Heart left ventricle (tissue), 16 donors: ENCODE measurements at regions not wholly inside any gene's neighbourhood (a gene's known extent, or its start where the extent isn't known, plus 50 kb on each side); places are given as distances from the start of the nearest gene placed in this dataset.

Source experiments
- ATAC-seq, 4 donors: fragments of 200-7000 bp; cut with Tn5 transposase; one replicate each; pipeline ENCODE4 v1.9.1; 2020 to 2022; ENCODE audit warnings: moderate library complexity in 4 of 4, mild to moderate bottlenecking in 3 of 4, moderate number of reproducible peaks in 1 of 4
- DNase-seq, 5 donors: peaks; one replicate each; pipeline ENCODE4 v3.0.0-alpha.2; 2020
- H3K27ac ChIP-seq, 12 donors: fragments of 200-600 bp; sonication (generic) in 4 of 12; one replicate each; pipeline versions ENCODE4 v1.5.0 to v1.8.0; 2016 to 2022; ENCODE audit warnings: mild to moderate bottlenecking in 2 of 12
- H3K27me3 ChIP-seq, 9 donors: fragments of 200-600 bp; sonication (generic) in 2 of 9; one replicate each; pipeline versions ENCODE4 v1.5.1 to v1.8.0; 2016 to 2022; ENCODE audit warnings: mild to moderate bottlenecking in 3 of 9
- H3K36me3 ChIP-seq, 9 donors: fragments of 200-600 bp; sonication (generic) in 2 of 9; one replicate each; pipeline versions ENCODE4 v1.5.0 to v1.8.0; 2018 to 2022; ENCODE audit warnings: mild to moderate bottlenecking in 2 of 9
- H3K4me1 ChIP-seq, 12 donors: fragments of 200-600 bp; sonication (generic) in 4 of 12; one replicate each; pipeline versions ENCODE4 v1.5.0 to v1.8.0; 2016 to 2022; ENCODE audit warnings: mild to moderate bottlenecking in 3 of 12
- H3K4me3 ChIP-seq, 12 donors: fragments of 200-600 bp; sonication (generic) in 4 of 12; one replicate each; pipeline versions ENCODE4 v1.5.0 to v1.8.0; 2017 to 2022; ENCODE audit warnings: mild to moderate bottlenecking in 9 of 12, moderate library complexity in 4 of 12
- H3K9me3 ChIP-seq, 12 donors: fragments of 200-600 bp; sonication (generic) in 4 of 12; one replicate each; pipeline versions ENCODE4 v1.5.0 to v1.8.0; 2016 to 2022; ENCODE audit warnings: mild to moderate bottlenecking in 1 of 12
- POLR2A ChIP-seq, 2 donors: fragments of 450-650 bp; IDR thresholded peaks; one replicate each; pipeline ENCODE4 v1.6.1; 2017; ENCODE audit warnings: antibody characterized with exemption in 2 of 2, mild to moderate bottlenecking in 2 of 2, moderate library complexity in 2 of 2
- WGBS, 4 donors: extraction: QIAGEN DNeasy Blood & Tissue Kit in 2 of 4; methylation state at CpG; one replicate each; pipeline versions ENCODE4 v1.1.5 to v1.1.7; 2013 to 2018; 5-methylcytosine and 5-hydroxymethylcytosine counted together
- intact Hi-C, 10 donors: fragments of 100-400 bp; cut with DNase I; formaldehyde crosslinking; loops; one replicate each; pipeline versions ENCODE4 v1.11.1 to v1.14.2; 2022
- TF ChIP-seq, protein P1 (sequence below), 12 donors: fragments of 200-600 bp; sonication (generic) in 4 of 12; IDR thresholded peaks; one replicate each; pipeline versions ENCODE4 v1.5.0 to v1.8.0; 2018 to 2022; ENCODE audit warnings: antibody characterized with exemption in 12 of 12, mild to moderate bottlenecking in 5 of 12
- donor health status: ischemic (EF 13 %, LVEDD 7.1; RV severe dilation, severe dysfunction).
- donor health status: healthy with polysubstance abuse.
- donor health status: DM: no; HTN: yes; CAD: no.
- donor health status: DM: no; HTN: no; CAD: no.
- donor health status: ischemic (EF 25% LVEDD 6.9; RV normal size, moderate dysfunction).
- donor health status: ischemic (EF 25% LVEDD 5.7; RV mildly dilated, moderate dysfunction).
- donor health status: healthy.
- donor health status: DM: yes; HTN: yes; CAD: no.
- donor health status: ischemic (EF 35%, LVEDD 5.7; RV mildly dilated, moderate dysfunction).
- donor health status: nonischemic (EF 11% LVEDD 7.7; RV severe dilation, severe dysfunction).
- donor health status: DM: yes; HTN: yes; CAD: no.
- donor health status: PGD.
- donor health status: ischemic (EF 29% LVEDD 5.4; RV normal size, mild dysfunction).
- donor health status: nonischemic (EF 23%, LVEDD 6.1; RV moderate dilation, normal function).

DNA sequence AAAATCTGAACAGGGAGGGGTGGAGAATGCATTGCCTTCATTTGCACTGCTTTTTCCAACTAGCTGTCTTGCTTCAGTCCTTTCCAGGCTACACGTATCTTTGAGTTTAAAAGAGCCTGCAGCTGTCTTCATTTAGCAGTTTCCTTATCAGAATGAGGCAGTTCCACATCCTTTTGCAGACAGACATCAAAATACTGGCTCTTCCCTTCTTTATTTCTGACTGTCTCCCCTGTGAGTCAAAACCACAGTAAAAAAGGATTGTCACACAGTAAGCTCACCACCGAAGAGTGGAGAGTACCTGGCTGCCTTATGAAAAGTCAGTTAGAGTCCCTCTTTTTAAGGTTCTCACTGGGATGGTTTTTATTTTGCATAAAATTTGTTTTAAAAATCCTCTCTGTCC lies 205.5 kb upstream of the CD96 start:
- no peak overlapping the region for H3K27ac ChIP-seq
- no peak for ATAC-seq
- H3K4me3 ChIP-seq: no peak overlapping the region
- H3K4me1 ChIP-seq: no peaks in the 10 kb centered on the region
- peaks cover 0 to 4% (median 0%) of the 10 kb centered on the region in 12 donors for H3K9me3 ChIP-seq
- H3K36me3 ChIP-seq: no peaks in the 10 kb centered on the region
- no peak for DNase-seq
- intact Hi-C loops: no loop called here
- 31 to 40% (median 38%) methylated on average over 2 of the region's 2 CpGs for WGBS, 4 donors
- TF ChIP-seq, protein P1, sequence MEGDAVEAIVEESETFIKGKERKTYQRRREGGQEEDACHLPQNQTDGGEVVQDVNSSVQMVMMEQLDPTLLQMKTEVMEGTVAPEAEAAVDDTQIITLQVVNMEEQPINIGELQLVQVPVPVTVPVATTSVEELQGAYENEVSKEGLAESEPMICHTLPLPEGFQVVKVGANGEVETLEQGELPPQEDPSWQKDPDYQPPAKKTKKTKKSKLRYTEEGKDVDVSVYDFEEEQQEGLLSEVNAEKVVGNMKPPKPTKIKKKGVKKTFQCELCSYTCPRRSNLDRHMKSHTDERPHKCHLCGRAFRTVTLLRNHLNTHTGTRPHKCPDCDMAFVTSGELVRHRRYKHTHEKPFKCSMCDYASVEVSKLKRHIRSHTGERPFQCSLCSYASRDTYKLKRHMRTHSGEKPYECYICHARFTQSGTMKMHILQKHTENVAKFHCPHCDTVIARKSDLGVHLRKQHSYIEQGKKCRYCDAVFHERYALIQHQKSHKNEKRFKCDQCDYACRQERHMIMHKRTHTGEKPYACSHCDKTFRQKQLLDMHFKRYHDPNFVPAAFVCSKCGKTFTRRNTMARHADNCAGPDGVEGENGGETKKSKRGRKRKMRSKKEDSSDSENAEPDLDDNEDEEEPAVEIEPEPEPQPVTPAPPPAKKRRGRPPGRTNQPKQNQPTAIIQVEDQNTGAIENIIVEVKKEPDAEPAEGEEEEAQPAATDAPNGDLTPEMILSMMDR (IDR thresholded peaks at IDR 0.05): no peak
- no peak for TF ChIP-seq POLR2A (IDR thresholded peaks at IDR 0.05)
- H3K27me3 ChIP-seq: no peaks in the 10 kb centered on the region

GRCh38 chr3:111338059-111338698 lies 203.8 kb upstream of the CD96 start:
- no peaks in the 10 kb centered on the region for H3K27me3 ChIP-seq
- H3K4me3 ChIP-seq: no peak overlapping the region
- H3K36me3 ChIP-seq: no peaks in the 10 kb centered on the region
- DNase-seq (peak in 2 of 5 donors; percentile 6 to 25), ATAC-seq (peak in 1 of 4 donors; percentile 43)
- 64 to 69% (median 68%) methylated on average over 4 of the region's 4 CpGs for WGBS, 4 donors
- H3K27ac ChIP-seq: no peak overlapping the region
- peaks cover 0 to 4% (median 0%) of the 10 kb centered on the region in 12 donors for H3K9me3 ChIP-seq
- intact Hi-C loops: no loop called here
- no peak for TF ChIP-seq POLR2A (IDR thresholded peaks at IDR 0.05)
- TF ChIP-seq, protein P1 (IDR thresholded peaks at IDR 0.05): peak; percentile 6 to 53 (median 32)
- H3K4me1 ChIP-seq: no peaks in the 10 kb centered on the region

GRCh38 chr3:111339017-111339416 lies 203.0 kb upstream of the CD96 start:
- DNase-seq (no peak), ATAC-seq (no peak)
- TF ChIP-seq, protein P1 (IDR thresholded peaks at IDR 0.05): no peak
- TF ChIP-seq POLR2A (IDR thresholded peaks at IDR 0.05): no peak
- H3K27me3 ChIP-seq: no peaks in the 10 kb centered on the region
- no peak overlapping the region for H3K4me3 ChIP-seq
- H3K36me3 ChIP-seq: no peaks in the 10 kb centered on the region
- no peaks in the 10 kb centered on the region for H3K4me1 ChIP-seq
- H3K9me3 ChIP-seq: peaks cover 0 to 4% (median 0%) of the 10 kb centered on the region in 12 donors
- intact Hi-C loops: no loop called here
- no peak overlapping the region for H3K27ac ChIP-seq

DNA sequence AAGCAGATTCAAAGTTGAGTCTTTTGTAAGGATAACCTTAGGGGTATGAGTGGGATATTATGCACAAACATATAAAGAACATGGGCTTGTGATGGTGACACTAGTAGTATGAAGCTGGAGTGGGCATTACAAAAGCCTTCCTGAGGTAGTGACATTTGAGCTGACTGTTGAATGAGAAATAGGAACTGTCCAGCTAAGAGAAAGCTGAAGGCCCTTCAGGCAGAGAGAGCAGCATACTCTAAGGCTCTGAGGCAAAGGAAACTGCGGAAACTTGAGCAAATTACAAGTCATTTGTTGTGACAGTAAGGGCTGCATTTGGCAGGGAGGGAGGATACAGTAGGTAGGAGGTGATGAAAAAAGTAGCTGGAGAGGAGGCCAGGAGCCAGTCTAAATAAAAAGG lies 190.7 kb upstream of the CD96 start:
- Histone ChIP-seq H3K27ac (no peak overlapping the region), H3K9me3 (peaks cover 0 to 12% (median 0%) of the 10 kb centered on the region in 12 donors), H3K27me3 (no peaks in the 10 kb centered on the region), H3K4me3 (no peak overlapping the region), H3K36me3 (no peaks in the 10 kb centered on the region), H3K4me1 (no peaks in the 10 kb centered on the region)
- no peak for ATAC-seq
- WGBS, 4 donors: 63 to 74% (median 67%) methylated on average over 1 of the region's 1 CpG
- no peak for DNase-seq
- intact Hi-C loops: no loop called here
- TF ChIP-seq POLR2A (IDR thresholded peaks at IDR 0.05): no peak
- TF ChIP-seq, protein P1 (IDR thresholded peaks at IDR 0.05): no peak
